GM23338 (cell line): ENCODE measurements at regions not wholly inside any gene's neighbourhood (a gene's known extent, or its start where the extent isn't known, plus 50 kb on each side); places are given as distances from the start of the nearest gene placed in this dataset.

Experiments
- ATAC-seq: fragments of 200-7000 bp; cut with Tn5 transposase; 3 replicates; pipeline ENCODE4 v1.9.1; 2020
- DNase-seq: peaks from one replicate; pipeline ENCODE4 v3.0.0-alpha.2; 2015; ENCODE audit warnings: low spot score
- H2AFZ ChIP-seq: fragments of 200-600 bp; sonication (generic); 2 replicates; pipeline ENCODE4 v1.8.0; 2016; ENCODE audit warnings: antibody characterized with exemption, mild to moderate bottlenecking, moderate library complexity
- H3F3A ChIP-seq: fragments of 200-600 bp; sonication (generic); replicated peaks from 2 replicates; pipeline ENCODE4 v1.8.0; 2017; ENCODE audit warnings: antibody characterized with exemption, mixed run types, low read depth
- H3K27ac ChIP-seq: fragments of 200-600 bp; sonication (generic); 2 replicates; pipeline ENCODE4 v1.6.1; 2016; ENCODE audit warnings: low read depth
- H3K27me3 ChIP-seq: fragments of 200-600 bp; sonication (generic); 2 replicates; pipeline ENCODE4 v1.8.0; 2016; ENCODE audit warnings: mild to moderate bottlenecking, mixed run types, moderate library complexity; ENCODE audit not compliant: insufficient read depth
- H3K36me3 ChIP-seq: fragments of 200-600 bp; sonication (generic); 2 replicates; pipeline ENCODE4 v1.8.0; 2016; ENCODE audit warnings: mild to moderate bottlenecking; ENCODE audit not compliant: insufficient read depth
- H3K4me1 ChIP-seq: fragments of 200-600 bp; sonication (generic); 2 replicates; pipeline ENCODE4 v1.8.0; 2016; ENCODE audit warnings: mild to moderate bottlenecking, moderate library complexity; ENCODE audit not compliant: insufficient read depth
- H3K4me2 ChIP-seq: fragments of 200-600 bp; sonication (generic); 2 replicates; pipeline ENCODE4 v1.7.1; 2017; ENCODE audit warnings: mixed run types
- H3K4me3 ChIP-seq: fragments of 200-600 bp; sonication (generic); 2 replicates; pipeline ENCODE4 v1.6.1; 2016; ENCODE audit warnings: mixed run types
- H3K79me2 ChIP-seq: fragments of 200-600 bp; sonication (generic); replicated peaks from 2 replicates; pipeline ENCODE4 v1.8.0; 2017; ENCODE audit warnings: mild to moderate bottlenecking; ENCODE audit not compliant: insufficient read depth
- H3K9me2 ChIP-seq: fragments of 200-600 bp; sonication (generic); 2 replicates; pipeline ENCODE4 v1.8.0; 2017; ENCODE audit not compliant: insufficient read depth
- H4K20me1 ChIP-seq: fragments of 200-600 bp; sonication (generic); replicated peaks from 2 replicates; pipeline ENCODE4 v1.8.0; 2017; ENCODE audit warnings: mild to moderate bottlenecking; ENCODE audit not compliant: insufficient read depth
- H3K27ac Mint-ChIP-seq: 2 replicates; pipeline ENCODE4 v1.8.0; 2020; ENCODE audit warnings: inconsistent platforms, mild to moderate bottlenecking, moderate library complexity, mixed read lengths
- H3K27me3 Mint-ChIP-seq: 3 replicates; pipeline ENCODE4 v1.8.0; 2022; ENCODE audit warnings: low read depth, mild to moderate bottlenecking, moderate library complexity, mixed read lengths, inconsistent platforms; ENCODE audit not compliant: insufficient read depth, poor library complexity
- H3K36me3 Mint-ChIP-seq: 3 replicates; pipeline ENCODE4 v1.8.0; 2021; ENCODE audit warnings: low read depth, mild to moderate bottlenecking, inconsistent platforms, moderate library complexity, mixed read lengths
- H3K4me1 Mint-ChIP-seq: 3 replicates; pipeline ENCODE4 v1.8.0; 2020; ENCODE audit warnings: mild to moderate bottlenecking, inconsistent platforms, mixed read lengths
- H3K4me3 Mint-ChIP-seq: 3 replicates; pipeline ENCODE4 v1.8.0; 2021; ENCODE audit warnings: moderate library complexity, mild to moderate bottlenecking, inconsistent platforms, mixed read lengths
- H3K9me3 Mint-ChIP-seq: 3 replicates; pipeline ENCODE4 v1.8.0; 2020; ENCODE audit warnings: moderate library complexity, mild to moderate bottlenecking, inconsistent platforms, mixed read lengths
- CREB1 ChIP-seq: fragments of 250-450 bp; sonication (Bioruptor Pico); IDR thresholded peaks from 2 replicates; pipeline ENCODE4 v1.5.0; 2020; ENCODE audit warnings: low read depth, mild to moderate bottlenecking, moderate library complexity
- ETS1 ChIP-seq: IDR thresholded peaks from 2 replicates; pipeline ENCODE4 v1.6.1; 2016; ENCODE audit warnings: antibody characterized with exemption
- EZH2 ChIP-seq: fragments of 200-600 bp; sonication (generic); IDR thresholded peaks from one replicate; pipeline ENCODE4 v1.8.0; 2017; ENCODE audit warnings: antibody characterized with exemption, mild to moderate bottlenecking, low read depth; ENCODE audit not compliant: unreplicated experiment
- EZH2phosphoT487 ChIP-seq: fragments of 200-600 bp; sonication (generic); IDR thresholded peaks from one replicate; pipeline ENCODE4 v1.8.1; 2018; ENCODE audit warnings: antibody characterized with exemption; ENCODE audit not compliant: unreplicated experiment
- JUNB ChIP-seq: IDR thresholded peaks from one replicate; pipeline ENCODE4 v1.6.1; 2016; ENCODE audit warnings: antibody characterized with exemption; ENCODE audit not compliant: unreplicated experiment
- POLR2AphosphoS5 ChIP-seq: IDR thresholded peaks from 2 replicates; pipeline ENCODE4 v1.6.1; 2016; ENCODE audit warnings: antibody characterized with exemption, low read depth
- ZNF114 ChIP-seq: fragments of 250-450 bp; sonication (Bioruptor Pico); IDR thresholded peaks from 2 replicates; pipeline ENCODE4 v1.5.0; 2020; ENCODE audit warnings: mild to moderate bottlenecking, moderate library complexity
- TF ChIP-seq, protein P1 (sequence below): fragments of 250-450 bp; sonication (Bioruptor Pico); IDR thresholded peaks from 2 replicates; pipeline ENCODE4 v1.5.0; 2020; ENCODE audit warnings: mild to moderate bottlenecking, moderate library complexity

- H3K27ac Mint-ChIP-seq = peak overlapping the region; percentile 76; the same call in 1 of the 2 replicates
- no peak overlapping the region for H3K4me3 Mint-ChIP-seq
- H3K27me3 Mint-ChIP-seq = no peaks in the 10 kb centered on the region
- no peaks in the 10 kb centered on the region for H3K36me3 Mint-ChIP-seq
- peak; percentile 26 for DNase-seq
- peaks cover 48% of the 10 kb centered on the region for H3K4me1 Mint-ChIP-seq
- Histone ChIP-seq H3K36me3 (no peaks in the 10 kb centered on the region), H2AFZ (no peak overlapping the region), H4K20me1 (no peaks in the 10 kb centered on the region), H3K27ac (no peak overlapping the region), H3K4me1 (peaks cover 45% of the 10 kb centered on the region), H3K27me3 (no peaks in the 10 kb centered on the region), H3F3A (no peaks in the 10 kb centered on the region), H3K79me2 (no peaks in the 10 kb centered on the region), H3K9me2 (peaks cover 9% of the 10 kb centered on the region), H3K4me2 (no peak overlapping the region), H3K4me3 (no peak overlapping the region)
- TF ChIP-seq JUNB (no peak), CREB1 (CRISPR knock-in tag) (no peak), ZNF114 (CRISPR knock-in tag) (no peak), POLR2AphosphoS5 (no peak), EZH2 (no peak), ETS1 (no peak), EZH2phosphoT487 (no peak)
- TF ChIP-seq, protein P1, sequence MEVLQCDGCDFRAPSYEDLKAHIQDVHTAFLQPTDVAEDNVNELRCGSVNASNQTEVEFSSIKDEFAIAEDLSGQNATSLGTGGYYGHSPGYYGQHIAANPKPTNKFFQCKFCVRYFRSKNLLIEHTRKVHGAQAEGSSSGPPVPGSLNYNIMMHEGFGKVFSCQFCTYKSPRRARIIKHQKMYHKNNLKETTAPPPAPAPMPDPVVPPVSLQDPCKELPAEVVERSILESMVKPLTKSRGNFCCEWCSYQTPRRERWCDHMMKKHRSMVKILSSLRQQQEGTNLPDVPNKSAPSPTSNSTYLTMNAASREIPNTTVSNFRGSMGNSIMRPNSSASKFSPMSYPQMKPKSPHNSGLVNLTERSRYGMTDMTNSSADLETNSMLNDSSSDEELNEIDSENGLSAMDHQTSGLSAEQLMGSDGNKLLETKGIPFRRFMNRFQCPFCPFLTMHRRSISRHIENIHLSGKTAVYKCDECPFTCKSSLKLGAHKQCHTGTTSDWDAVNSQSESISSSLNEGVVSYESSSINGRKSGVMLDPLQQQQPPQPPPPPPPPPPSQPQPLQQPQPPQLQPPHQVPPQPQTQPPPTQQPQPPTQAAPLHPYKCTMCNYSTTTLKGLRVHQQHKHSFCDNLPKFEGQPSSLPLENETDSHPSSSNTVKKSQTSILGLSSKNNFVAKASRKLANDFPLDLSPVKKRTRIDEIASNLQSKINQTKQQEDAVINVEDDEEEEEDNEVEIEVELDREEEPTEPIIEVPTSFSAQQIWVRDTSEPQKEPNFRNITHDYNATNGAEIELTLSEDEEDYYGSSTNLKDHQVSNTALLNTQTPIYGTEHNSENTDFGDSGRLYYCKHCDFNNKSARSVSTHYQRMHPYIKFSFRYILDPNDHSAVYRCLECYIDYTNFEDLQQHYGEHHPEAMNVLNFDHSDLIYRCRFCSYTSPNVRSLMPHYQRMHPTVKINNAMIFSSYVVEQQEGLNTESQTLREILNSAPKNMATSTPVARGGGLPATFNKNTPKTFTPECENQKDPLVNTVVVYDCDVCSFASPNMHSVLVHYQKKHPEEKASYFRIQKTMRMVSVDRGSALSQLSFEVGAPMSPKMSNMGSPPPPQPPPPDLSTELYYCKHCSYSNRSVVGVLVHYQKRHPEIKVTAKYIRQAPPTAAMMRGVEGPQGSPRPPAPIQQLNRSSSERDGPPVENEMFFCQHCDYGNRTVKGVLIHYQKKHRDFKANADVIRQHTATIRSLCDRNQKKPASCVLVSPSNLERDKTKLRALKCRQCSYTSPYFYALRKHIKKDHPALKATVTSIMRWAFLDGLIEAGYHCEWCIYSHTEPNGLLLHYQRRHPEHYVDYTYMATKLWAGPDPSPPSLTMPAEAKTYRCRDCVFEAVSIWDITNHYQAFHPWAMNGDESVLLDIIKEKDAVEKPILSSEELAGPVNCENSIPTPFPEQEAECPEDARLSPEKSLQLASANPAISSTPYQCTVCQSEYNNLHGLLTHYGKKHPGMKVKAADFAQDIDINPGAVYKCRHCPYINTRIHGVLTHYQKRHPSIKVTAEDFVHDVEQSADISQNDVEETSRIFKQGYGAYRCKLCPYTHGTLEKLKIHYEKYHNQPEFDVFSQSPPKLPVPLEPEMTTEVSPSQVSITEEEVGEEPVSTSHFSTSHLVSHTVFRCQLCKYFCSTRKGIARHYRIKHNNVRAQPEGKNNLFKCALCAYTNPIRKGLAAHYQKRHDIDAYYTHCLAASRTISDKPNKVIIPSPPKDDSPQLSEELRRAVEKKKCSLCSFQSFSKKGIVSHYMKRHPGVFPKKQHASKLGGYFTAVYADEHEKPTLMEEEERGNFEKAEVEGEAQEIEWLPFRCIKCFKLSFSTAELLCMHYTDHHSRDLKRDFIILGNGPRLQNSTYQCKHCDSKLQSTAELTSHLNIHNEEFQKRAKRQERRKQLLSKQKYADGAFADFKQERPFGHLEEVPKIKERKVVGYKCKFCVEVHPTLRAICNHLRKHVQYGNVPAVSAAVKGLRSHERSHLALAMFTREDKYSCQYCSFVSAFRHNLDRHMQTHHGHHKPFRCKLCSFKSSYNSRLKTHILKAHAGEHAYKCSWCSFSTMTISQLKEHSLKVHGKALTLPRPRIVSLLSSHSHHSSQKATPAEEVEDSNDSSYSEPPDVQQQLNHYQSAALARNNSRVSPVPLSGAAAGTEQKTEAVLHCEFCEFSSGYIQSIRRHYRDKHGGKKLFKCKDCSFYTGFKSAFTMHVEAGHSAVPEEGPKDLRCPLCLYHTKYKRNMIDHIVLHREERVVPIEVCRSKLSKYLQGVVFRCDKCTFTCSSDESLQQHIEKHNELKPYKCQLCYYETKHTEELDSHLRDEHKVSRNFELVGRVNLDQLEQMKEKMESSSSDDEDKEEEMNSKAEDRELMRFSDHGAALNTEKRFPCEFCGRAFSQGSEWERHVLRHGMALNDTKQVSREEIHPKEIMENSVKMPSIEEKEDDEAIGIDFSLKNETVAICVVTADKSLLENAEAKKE (CRISPR knock-in tag) = no peak
- peak; percentile 61 for ATAC-seq
- H3K9me3 Mint-ChIP-seq = no peaks in the 10 kb centered on the region
Measured at GRCh38 chr1:216936779-216937178, 213.6 kb upstream of the ESRRG start.
